Vagina (tissue), 2 donors: ENCODE measurements at regions not wholly inside any gene's neighbourhood (a gene's known extent, or its start where the extent isn't known, plus 50 kb on each side); places are given as distances from the start of the nearest gene placed in this dataset.

ENCODE experiments used
- DNase-seq, 2 donors: peaks; one replicate each; pipeline ENCODE4 v3.0.0-alpha.2; 2017; ENCODE audit errors: extremely low spot score in 2 of 2
- H3K27ac ChIP-seq: fragments of 200-600 bp; sonication (generic); one replicate; pipeline ENCODE4 v1.5.1; 2019
- H3K27me3 ChIP-seq: fragments of 200-600 bp; sonication (generic); one replicate; pipeline ENCODE4 v1.5.1; 2019
- H3K36me3 ChIP-seq, 2 donors: fragments of 200-600 bp; sonication (generic); one replicate each; pipeline ENCODE4 v1.5.1; 2017 to 2019
- H3K4me1 ChIP-seq: fragments of 200-600 bp; sonication (generic); one replicate; pipeline ENCODE4 v1.5.1; 2019
- H3K4me3 ChIP-seq, 2 donors: fragments of 200-600 bp; sonication (generic); 1 replicate in 1 of 2; 2 replicates in 1 of 2; pipeline ENCODE4 v1.5.1; 2016 to 2019
- H3K9me3 ChIP-seq: fragments of 200-600 bp; sonication (generic); one replicate; pipeline ENCODE4 v1.5.1; 2019
- POLR2A ChIP-seq, 2 donors: fragments of 450-650 bp; IDR thresholded peaks; one replicate each; pipeline ENCODE4 v1.6.1; 2017; ENCODE audit warnings: antibody characterized with exemption in 2 of 2, mild to moderate bottlenecking in 2 of 2, moderate library complexity in 2 of 2
- POLR2AphosphoS5 ChIP-seq, 2 donors: sonication (generic); formaldehyde crosslinking; IDR thresholded peaks; one replicate each; pipeline ENCODE4 v1.9.0; 2017; ENCODE audit warnings: antibody characterized with exemption in 2 of 2, mild to moderate bottlenecking in 2 of 2, low read depth in 1 of 2; ENCODE audit not compliant: insufficient read depth in 1 of 2
- intact Hi-C: fragments of 100-400 bp; cut with DNase I; formaldehyde crosslinking; loops from one replicate; pipeline ENCODE4 v1.15.1; 2023
- TF ChIP-seq, protein P1 (sequence below), 3 experiments: fragments of 450-650 bp in 2 of 3; fragments of 200-600 bp in 1 of 3; sonication (generic) in 1 of 3; IDR thresholded peaks; one replicate each; pipeline ENCODE4 v1.5.1; 2017 to 2019; ENCODE audit warnings: antibody characterized with exemption in 3 of 3, mild to moderate bottlenecking in 2 of 3, moderate library complexity in 2 of 3

- DNase-seq, result no peak
- H3K27ac ChIP-seq, result no peak overlapping the region
- intact Hi-C loops, result no loop called here
Observed at GRCh38 chr10:36087006-36088005, 445.2 kb upstream of the FZD8 start.

DNA sequence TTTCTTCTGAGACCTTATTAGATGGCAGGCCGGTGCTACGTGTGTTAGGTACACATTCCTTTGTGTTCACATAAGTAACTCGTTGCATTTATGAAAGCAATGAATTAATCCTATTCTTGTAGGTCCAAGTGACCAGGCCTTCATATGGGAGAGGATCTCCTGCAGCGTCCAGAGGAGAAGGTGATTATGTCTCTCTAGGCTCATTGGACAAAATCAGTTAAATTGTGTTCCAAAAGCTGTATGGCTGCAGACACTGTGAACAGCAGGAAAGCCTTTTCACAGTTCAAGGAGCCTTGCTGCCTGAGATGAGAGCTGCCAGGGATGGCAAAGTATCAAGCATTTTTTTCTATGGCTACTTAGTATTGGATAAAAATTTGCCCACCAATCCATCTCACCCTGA lies 433.1 kb upstream of the FZD8 start:
- H3K9me3 ChIP-seq, result no peaks in the 10 kb centered on the region
- no peak for TF ChIP-seq POLR2AphosphoS5 (IDR thresholded peaks at IDR 0.05; ENCODE audit: insufficient read depth in 1 of 2, low read depth in 1 of 2)
- no peak for TF ChIP-seq POLR2A (IDR thresholded peaks at IDR 0.05)
- TF ChIP-seq, protein P1, sequence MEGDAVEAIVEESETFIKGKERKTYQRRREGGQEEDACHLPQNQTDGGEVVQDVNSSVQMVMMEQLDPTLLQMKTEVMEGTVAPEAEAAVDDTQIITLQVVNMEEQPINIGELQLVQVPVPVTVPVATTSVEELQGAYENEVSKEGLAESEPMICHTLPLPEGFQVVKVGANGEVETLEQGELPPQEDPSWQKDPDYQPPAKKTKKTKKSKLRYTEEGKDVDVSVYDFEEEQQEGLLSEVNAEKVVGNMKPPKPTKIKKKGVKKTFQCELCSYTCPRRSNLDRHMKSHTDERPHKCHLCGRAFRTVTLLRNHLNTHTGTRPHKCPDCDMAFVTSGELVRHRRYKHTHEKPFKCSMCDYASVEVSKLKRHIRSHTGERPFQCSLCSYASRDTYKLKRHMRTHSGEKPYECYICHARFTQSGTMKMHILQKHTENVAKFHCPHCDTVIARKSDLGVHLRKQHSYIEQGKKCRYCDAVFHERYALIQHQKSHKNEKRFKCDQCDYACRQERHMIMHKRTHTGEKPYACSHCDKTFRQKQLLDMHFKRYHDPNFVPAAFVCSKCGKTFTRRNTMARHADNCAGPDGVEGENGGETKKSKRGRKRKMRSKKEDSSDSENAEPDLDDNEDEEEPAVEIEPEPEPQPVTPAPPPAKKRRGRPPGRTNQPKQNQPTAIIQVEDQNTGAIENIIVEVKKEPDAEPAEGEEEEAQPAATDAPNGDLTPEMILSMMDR (IDR thresholded peaks at IDR 0.05), result no peak
- H3K27ac ChIP-seq, result no peak overlapping the region
- no peak for DNase-seq
- no peak overlapping the region for H3K4me3 ChIP-seq
- H3K36me3 ChIP-seq, result no peaks in the 10 kb centered on the region
- H3K27me3 ChIP-seq, result no peaks in the 10 kb centered on the region
- no peaks in the 10 kb centered on the region for H3K4me1 ChIP-seq
- intact Hi-C loops, result no loop called here

More at GRCh38 chr10:36087006-36088005, 445.2 kb upstream of the FZD8 start:
- Histone ChIP-seq H3K27me3 (no peaks in the 10 kb centered on the region), H3K4me1 (no peaks in the 10 kb centered on the region), H3K9me3 (no peaks in the 10 kb centered on the region), H3K36me3 (no peaks in the 10 kb centered on the region), H3K4me3 (no peak overlapping the region)
- TF ChIP-seq POLR2A (IDR thresholded peaks at IDR 0.05), result no peak
- TF ChIP-seq POLR2AphosphoS5 (IDR thresholded peaks at IDR 0.05; ENCODE audit: insufficient read depth in 1 of 2, low read depth in 1 of 2), result no peak
- TF ChIP-seq, protein P1 (IDR thresholded peaks at IDR 0.05), result no peak

DNA sequence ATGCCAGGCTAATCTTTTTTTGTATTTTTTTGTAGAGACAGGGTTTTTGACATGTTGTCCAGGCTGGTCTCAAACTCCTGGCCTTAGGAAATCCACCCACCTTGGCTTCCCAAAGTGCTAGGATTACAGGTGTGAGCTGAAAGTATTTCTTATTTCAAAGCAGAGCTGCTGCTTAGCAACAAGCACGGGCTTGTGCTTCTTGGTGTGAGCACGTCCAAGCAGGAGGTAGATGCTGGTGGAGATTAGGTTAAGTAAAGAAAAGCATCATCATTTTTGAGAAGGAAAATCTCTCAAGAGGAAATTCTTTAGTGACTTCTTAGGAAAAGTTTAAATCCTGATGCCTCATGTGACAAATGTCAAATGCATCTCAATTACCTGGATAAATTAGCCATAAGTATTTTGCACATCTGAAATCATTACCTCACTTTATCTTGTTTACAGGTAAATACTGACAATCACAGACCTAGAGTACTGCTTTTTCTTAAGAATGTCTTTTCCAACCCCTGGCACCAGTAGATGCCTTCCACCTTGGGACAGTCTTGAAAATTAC lies 431.8 kb upstream of the FZD8 start:
- intact Hi-C loops, result no loop called here
- no peak overlapping the region for H3K4me3 ChIP-seq
- TF ChIP-seq, protein P1 (IDR thresholded peaks at IDR 0.05), result no peak
- TF ChIP-seq POLR2A (IDR thresholded peaks at IDR 0.05) (no peak), POLR2AphosphoS5 (IDR thresholded peaks at IDR 0.05; ENCODE audit: insufficient read depth in 1 of 2, low read depth in 1 of 2) (no peak)

GRCh38 chr10:36068542-36068941 lies 426.4 kb upstream of the FZD8 start:
- no peaks in the 10 kb centered on the region for H3K27me3 ChIP-seq
- DNase-seq, result no peak
- no peak for TF ChIP-seq POLR2A (IDR thresholded peaks at IDR 0.05)
- TF ChIP-seq, protein P1 (IDR thresholded peaks at IDR 0.05), result no peak
- no peak for TF ChIP-seq POLR2AphosphoS5 (IDR thresholded peaks at IDR 0.05; ENCODE audit: insufficient read depth in 1 of 2, low read depth in 1 of 2)
- H3K36me3 ChIP-seq, result no peaks in the 10 kb centered on the region
- H3K27ac ChIP-seq, result no peak overlapping the region
- H3K4me3 ChIP-seq, result no peak overlapping the region
- no peaks in the 10 kb centered on the region for H3K4me1 ChIP-seq
- H3K9me3 ChIP-seq, result no peaks in the 10 kb centered on the region
- intact Hi-C loops, result no loop called here

More for the DNA sequence above, 431.8 kb upstream of the FZD8 start:
- Histone ChIP-seq H3K9me3 (no peaks in the 10 kb centered on the region), H3K36me3 (no peaks in the 10 kb centered on the region), H3K27ac (no peak overlapping the region), H3K4me1 (no peaks in the 10 kb centered on the region), H3K27me3 (no peaks in the 10 kb centered on the region)
- DNase-seq, result no peak

DNA sequence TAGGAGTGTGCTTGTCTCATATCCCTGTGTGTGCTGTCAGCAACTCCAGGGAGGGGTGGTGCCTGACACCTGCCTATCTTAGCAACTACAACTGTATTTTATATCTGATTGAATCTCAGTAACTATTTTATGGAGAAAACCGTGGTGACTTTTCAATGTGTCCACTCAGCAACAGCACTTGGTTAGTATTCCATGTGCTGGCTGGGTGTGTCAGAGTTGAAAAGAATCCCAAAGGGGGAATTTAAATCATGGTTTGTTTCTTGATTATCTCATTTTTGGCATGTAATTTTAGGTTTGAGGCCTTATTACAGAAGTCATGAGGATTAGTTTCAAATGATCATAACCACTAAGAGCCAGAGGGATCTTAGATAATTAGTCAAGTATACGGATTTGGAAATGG lies 425.7 kb upstream of the FZD8 start:
- Histone ChIP-seq H3K4me1 (no peaks in the 10 kb centered on the region), H3K36me3 (no peaks in the 10 kb centered on the region), H3K9me3 (no peaks in the 10 kb centered on the region), H3K27ac (no peak overlapping the region), H3K4me3 (no peak overlapping the region), H3K27me3 (no peaks in the 10 kb centered on the region)
- no peak for DNase-seq
- intact Hi-C loops, result no loop called here
- no peak for TF ChIP-seq POLR2A (IDR thresholded peaks at IDR 0.05)
- TF ChIP-seq POLR2AphosphoS5 (IDR thresholded peaks at IDR 0.05; ENCODE audit: insufficient read depth in 1 of 2, low read depth in 1 of 2), result no peak
- TF ChIP-seq, protein P1 (IDR thresholded peaks at IDR 0.05), result no peak
